Lower leg skin (tissue), 3 donors: ENCODE measurements at regions not wholly inside any gene's neighbourhood (a gene's known extent, or its start where the extent isn't known, plus 50 kb on each side); places are given as distances from the start of the nearest gene placed in this dataset.

Source experiments
- CTCF ChIP-seq, 3 donors: fragments of 450-650 bp; IDR thresholded peaks; one replicate each; pipeline ENCODE4 v1.5.1; 2016; ENCODE audit warnings: antibody characterized with exemption in 3 of 3, mild to moderate bottlenecking in 3 of 3, moderate library complexity in 2 of 3
- POLR2A ChIP-seq, 2 donors: fragments of 450-650 bp; IDR thresholded peaks; one replicate each; pipeline ENCODE4 v1.6.1; 2016 to 2017; ENCODE audit warnings: antibody characterized with exemption in 2 of 2, mild to moderate bottlenecking in 1 of 2, moderate library complexity in 1 of 2

DNA sequence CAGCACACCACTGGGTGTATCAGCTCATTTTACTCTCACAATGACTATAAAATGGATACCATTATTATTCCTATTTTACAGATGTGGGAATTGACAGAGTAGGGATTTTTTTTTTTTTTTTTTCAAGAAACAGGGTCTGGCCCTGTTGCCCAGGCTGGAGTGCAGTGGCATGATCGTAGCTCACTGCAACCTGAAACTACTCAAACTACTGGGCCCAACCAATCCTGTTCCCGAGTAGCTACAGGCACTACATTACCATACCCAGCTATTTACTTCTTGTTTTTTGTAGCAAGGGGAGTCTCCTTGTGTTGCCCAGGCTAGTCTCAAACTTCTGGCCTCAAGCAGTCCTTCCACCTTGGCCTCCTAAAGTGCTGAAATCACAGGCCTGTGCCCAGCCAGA, 95.2 kb downstream of the LARP7 start:
- no peak for TF ChIP-seq CTCF (IDR thresholded peaks at IDR 0.05)
- no peak for TF ChIP-seq POLR2A (IDR thresholded peaks at IDR 0.05)
